NCI-H748 (cell line): ENCODE measurements at regions not wholly inside any gene's neighbourhood (a gene's known extent, or its start where the extent isn't known, plus 50 kb on each side); places are given as distances from the start of the nearest gene placed in this dataset.

Experiments used
- DNase-seq: peaks from one replicate; lab custom pipeline; 2025; ENCODE audit not compliant: unreplicated experiment; lab: John Stamatoyannopoulos, UW

DNA sequence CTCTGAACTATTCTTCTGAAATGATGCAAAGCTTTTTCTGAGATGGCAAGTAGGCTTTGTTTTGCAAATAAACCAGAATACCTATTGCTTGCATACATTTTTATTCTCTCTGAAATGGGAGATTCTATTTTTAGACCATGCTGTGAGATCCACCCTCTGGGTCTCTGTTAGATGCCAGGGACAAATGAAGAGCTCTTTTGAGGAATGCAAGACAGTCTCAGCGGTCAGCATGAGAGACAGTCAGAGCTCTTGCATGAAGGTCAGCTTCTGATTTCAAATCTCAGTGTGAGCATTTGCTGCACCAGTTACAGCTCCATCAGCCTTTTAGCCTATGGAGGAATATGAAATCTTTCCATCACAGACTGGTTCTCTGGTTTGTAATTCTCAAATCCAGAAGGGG lies 429.9 kb upstream of the KLF6 start:
- no peak for DNase-seq

DNA sequence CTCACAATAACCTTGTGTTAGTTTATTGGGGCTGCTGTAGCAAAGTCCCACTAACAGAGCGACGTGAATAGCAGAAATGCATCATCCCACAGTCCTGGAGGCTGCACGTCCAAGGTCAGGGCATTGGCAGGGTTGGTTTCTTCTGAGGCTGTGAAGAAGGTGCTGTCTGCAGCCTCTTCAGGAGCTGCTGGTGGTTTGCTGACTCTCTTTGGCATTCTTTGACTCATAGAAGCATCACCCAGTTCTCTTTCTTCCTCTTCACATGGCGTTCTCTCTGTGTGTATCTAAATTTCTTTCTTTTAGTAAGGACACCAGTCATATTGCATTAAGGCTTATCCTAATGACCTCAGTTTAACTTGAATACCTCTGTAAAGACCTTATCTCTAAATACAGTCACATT lies 428.4 kb upstream of the KLF6 start:
- no peak for DNase-seq

DNA sequence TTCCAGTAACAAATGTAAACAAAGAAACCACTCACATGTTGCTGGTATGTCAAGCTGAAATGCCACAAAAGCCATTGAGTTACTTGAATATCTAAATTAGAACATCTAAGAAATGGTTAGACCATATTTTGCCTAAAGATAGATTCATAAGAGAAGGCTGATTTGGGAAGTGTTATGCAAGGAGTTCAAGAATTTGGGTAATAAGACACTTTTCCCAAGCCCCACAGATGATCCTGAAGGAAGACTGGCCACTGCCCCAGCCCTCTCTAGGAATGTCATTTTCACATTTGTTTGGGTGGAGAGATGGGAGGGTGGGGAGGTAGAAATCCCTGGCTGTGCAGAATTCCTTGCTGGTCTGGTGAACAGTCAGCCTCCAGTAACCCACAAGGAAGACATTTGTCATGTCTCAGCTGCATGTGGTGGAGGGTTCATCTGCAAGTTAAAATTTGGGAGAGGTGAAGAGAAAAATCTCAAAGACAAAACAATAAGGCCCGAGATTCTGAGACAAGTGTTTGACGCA lies 427.2 kb upstream of the KLF6 start:
- no peak for DNase-seq

DNA sequence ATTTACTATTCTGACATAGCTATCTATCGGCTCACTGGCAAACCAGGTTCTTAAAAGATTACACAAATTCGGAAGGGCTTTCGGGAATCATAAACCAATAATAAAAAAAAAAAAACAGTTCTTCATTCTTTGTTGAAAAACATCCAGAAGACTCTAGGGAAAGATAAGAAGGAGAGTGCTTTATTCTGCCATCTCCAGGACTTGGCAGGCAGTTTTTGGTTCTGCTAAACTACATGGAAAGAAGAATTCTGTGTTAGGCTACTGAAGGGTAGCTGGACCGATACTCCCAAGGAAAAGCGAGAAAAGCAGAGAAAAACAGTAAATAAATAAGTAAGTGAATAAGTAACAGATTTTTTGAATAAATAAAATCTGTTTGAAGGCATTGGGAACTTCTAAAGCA lies 423.5 kb upstream of the KLF6 start:
- DNase-seq: no peak

DNA sequence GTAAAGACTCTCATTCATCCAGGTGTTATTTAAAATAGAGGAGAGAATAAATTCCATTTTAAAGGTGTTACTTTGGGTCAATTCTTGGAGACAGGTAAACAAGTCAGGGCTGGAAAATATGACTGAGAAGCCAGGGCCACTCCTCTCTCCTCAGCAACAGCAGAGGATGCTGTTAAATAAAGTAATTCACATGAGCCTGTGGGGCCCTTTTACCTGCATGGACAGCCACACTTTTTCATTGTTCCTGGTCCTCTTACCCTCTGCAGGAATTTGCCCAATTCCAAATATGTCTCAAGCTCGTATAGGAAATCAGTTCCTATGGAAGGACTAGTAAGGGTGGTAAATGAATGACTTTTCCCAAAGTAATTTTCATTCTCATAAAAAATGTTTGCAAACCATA lies 420.1 kb upstream of the KLF6 start:
- no peak for DNase-seq

DNA sequence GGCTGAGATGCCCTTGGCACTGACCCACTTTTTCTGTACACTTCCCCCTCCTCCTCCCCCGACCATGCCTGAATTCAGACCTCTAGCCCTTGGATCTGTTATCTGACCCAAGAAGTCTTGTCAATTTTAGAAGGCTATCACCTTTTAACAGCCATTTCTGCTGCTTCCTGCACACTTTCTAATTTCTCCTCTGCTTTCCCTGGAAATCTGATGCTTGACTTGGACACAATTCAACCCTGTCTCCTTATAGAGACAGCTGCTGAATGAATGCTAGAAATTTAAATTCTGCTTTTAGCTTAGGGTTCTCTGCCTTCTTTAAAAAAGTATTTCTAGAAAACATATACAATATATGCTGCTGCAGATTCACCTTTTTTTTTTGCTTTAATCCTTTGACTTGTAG lies 417.9 kb upstream of the KLF6 start:
- DNase-seq: no peak

DNA sequence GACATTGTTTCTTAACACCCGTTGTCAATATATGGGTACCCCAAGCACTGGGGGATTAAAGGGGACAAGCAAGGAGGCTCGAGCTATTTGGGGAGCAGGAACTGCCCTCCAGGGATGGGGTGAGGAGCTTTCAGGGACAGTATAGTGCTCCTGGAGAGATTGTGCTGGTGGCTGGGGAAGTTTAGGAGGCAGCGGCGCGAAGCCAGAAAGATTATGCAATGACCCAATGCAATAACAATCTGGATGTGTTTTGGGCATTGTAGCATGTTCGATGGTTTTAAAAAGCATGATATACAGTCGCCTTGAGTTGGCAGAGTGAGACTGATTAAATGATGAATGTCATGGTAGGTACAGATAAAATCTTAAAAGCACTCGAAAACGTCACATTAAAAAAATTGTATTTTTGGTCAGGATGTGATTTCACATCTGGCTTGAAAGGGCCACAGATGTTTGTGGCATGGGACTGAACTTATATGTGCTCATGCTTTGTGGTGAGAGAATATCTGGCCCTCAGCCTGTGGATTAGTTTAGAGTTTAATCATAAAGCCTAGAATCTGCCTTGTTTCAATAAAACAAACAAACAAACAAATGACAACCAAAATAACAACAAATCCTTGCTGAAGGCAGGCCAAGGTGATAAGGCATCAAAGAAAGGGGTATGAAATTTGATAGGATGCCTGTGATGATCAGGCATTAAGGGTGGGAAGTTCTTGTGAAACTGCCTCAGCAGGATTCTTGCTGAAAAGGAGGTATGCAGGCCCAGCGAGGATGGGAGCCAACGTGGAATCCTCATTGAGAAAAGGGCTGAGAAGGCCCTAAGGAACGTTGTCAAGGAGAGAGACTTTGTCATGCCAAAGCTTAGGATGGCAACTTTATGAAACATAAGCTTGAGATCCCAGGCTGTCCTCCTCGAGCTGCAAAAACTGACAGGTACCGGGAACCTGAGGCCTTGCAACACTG lies 417.1 kb upstream of the KLF6 start:
- no peak for DNase-seq

DNA sequence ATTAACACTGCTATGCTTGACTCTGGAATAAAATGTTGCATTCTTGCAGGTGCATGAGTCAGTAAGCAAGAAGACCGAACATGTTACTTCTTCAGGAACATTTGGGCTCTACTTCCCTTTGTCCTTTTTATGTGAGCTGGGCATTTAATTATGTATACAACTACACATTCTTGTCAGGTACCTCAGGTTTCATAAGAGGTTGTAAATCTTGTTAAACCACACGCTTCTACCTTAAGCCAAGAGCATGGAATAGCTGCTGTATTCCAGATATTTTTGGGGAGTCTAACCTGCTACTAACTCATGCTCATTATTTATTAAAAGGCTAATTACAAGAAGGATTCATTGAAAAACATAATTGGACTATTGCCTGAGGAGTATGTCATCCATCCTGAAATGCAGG lies 414.2 kb upstream of the KLF6 start:
- DNase-seq: no peak

DNA sequence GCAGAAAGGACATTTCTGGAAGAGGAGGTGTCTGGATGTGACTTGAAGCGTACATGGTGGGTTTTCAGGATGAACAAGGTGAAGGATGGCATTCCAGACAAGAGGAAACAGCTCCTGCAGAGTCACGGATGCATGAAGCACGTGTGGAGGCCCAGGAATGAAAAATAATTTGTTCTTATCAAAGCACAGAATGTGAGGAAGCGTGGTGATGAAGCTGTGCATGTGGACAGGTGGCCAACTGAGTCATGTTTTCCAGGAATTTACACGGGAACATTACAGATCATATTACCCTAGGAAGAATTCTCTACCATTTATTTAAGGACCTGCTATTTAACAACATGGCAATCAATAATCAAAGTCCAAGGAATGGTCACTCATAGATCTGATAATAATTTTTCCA lies 413.2 kb upstream of the KLF6 start:
- DNase-seq: no peak

DNA sequence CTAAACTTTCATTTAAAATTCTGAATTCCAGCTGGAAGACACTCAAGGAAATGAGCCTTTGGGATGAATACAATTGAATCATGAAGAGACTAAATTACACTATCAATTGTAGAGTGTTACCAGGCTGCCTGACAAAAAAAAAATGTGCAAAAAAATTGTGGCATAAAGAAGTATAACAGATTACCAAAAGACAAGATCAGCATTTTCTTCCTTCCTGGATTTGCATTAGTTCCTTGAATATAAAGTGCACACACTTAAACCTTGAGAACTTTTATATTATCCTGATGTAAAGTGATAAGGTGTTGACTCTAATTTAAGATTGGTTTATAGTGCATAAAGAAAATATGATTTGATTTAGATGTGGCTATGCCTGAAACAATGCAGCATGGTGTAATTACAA lies 412.7 kb upstream of the KLF6 start:
- no peak for DNase-seq

DNA sequence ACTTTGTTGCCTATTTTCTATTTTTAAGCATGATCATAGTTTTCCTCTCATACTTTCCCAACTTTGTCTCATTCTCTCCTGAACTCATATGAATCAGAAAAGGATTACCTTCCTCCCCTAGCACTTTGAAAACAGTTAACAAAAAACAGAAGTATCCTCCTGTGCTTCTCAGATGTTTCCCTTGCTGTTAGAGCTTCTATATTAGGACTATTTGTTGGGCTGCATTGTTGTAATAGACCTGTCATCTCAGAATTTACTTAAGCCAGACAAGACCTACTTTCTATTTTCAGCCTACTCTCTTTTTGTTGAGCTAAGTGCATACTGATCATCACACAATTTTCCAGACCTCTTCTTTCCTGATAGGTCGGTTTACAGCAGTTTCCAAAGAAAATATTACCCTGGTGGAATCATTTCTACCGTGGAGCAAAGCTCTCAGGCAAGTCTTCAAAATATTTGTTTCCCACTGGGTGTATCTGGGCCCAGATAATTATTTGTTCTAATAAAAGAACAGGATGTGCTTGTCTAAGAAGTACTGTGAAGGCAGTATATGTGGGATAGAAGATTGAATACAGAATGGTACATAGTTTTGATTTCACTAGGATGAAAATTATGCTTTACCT lies 411.9 kb upstream of the KLF6 start:
- DNase-seq: no peak

DNA sequence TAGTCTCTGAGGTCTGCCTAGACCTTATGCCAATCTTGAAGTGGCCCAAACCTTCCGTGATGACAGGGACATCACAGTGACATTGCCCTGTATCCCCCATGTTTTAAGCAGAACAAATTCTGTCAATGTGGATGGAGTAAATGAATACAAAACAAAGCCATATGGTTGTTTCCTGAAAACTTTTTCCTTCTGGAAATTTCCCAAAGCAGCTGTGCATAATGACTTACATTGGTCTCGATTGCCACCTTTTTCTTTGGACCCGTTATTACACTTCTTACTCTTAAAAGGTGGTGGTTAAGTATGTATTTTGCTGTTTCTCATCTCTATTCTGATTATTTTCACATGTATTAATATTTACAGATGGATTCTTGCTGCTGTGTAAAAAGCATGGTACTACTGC lies 411.2 kb upstream of the KLF6 start:
- DNase-seq: no peak

DNA sequence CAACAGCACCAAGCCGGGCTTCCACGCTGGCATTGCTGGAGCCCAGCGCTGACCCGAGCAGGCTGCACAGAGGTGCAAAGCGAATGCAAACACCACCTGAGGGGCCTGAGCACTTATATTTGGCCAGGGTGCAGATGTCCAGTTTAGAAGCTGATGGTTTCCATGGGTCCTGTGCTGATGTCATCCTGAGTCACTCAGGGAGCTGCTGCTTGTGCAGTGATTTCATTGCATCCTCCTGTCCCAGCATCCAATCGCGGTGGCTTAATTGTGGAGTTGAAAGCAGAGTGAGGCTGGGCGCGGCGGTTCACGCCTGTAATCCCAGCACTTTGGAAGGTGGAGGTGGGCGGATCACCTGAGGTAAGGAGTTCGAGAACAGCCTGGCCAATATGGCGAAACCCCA lies 410.2 kb upstream of the KLF6 start:
- no peak for DNase-seq

DNA sequence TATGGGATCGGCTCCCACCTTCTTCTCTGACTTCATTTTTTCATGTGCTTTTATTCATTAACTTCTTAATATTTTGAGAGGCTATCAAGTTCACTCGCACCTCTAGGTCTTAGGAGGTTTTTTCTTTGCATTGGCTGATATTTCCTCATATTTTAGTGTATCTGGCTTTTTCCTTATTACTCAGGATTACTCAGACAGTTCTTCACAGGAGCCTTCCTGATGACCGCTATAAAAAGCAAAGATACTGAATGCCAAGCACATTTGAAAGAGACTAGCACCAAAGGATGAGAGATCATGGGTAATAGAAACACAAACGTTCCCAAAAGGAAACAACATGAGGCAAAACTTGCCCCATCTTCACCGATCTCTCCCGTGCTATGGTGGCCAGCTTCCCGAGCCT lies 409.2 kb upstream of the KLF6 start:
- DNase-seq: no peak

DNA sequence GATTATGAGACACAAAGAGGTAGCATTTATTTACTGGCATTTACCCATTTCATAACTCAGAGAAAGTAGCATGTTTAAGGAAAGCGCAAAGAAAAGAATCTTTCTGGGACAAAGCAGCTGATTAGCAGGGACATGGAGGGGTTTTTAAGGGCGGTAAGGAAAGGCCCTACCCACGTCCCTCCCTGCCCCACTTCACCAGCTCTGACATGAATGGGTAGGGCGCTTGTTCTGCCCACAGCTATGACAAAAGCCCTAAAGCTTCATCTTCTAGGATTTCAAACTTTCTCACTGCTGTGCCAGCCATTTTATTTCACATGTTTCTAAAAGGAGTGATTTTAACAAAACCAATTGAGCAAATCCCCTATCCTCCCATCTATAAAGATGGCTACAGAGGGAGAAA lies 406.9 kb upstream of the KLF6 start:
- no peak for DNase-seq

DNA sequence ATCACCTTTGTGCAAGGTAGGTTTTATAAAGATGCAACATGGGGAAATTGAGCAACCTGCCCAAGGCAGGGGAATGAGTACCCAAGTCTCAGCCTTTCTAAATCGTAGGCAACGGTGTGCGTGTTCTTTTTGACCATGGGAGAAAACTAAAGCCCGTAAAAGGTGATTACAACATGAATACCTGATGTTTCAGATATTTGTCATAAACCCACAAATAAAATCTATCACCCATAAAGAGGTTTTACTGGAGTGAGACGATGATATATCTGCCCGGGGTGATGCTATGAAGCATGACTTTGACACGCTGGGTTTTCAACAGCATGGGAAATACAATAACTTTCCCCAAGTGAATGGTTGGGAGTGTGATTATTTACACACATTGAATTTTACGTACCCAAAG lies 406.3 kb upstream of the KLF6 start:
- no peak for DNase-seq

DNA sequence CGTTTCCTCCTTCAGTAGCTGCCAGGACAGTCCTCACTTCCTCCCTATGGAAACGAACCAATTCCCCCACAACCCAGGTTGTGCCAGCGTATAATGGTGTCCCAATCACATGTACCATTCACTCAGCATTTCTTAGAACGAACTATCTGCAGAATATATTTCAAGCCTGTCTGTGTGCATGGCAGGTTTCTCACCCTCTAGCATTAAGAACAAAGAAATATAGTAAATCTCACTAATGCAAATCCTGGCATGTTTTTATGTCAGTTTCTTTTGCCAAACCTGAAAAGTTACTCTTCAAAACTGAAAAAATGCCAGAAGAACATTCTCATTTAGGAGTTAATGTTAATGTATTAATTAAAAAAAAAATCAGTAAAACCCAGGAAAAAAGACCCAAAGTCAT lies 405.9 kb upstream of the KLF6 start:
- no peak for DNase-seq

DNA sequence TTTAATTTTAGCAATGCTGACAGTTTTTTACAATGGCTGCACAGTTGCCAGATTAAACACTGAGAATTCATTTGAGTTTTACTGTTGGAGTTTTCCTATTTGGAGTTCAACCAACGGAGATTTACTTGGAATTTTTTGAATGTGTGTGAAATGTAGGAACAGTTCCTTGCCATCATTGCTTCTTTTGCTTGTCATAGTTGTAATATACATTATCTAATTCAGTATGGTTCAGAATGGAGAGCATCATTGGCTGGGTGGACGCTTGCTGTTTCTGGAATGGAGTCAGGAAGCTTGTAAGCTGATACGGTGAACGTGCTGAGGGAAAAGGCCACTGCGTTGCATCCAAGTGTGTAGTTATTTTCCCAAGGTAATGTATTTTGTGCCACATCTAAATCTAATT lies 404.3 kb upstream of the KLF6 start:
- DNase-seq: no peak

DNA sequence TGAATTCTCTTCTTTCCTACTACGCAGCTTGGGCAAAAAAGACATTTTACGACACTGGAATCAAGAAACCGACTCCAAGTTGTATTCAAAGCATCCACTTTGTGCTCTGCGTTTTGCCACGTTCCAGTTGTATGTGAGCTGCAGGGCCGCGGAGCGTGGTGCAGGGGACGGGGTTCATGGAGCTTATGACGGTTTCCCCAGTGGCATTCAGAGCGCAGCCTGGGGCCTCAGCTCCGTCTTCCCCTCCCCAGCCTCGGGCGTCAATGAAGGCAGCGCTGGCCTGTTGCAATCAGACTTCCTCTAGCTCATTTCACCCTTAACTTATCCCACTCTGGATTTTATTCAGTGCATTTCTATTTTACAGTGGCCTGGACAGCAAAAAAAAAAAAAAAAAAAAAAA lies 403.4 kb upstream of the KLF6 start:
- no peak for DNase-seq

DNA sequence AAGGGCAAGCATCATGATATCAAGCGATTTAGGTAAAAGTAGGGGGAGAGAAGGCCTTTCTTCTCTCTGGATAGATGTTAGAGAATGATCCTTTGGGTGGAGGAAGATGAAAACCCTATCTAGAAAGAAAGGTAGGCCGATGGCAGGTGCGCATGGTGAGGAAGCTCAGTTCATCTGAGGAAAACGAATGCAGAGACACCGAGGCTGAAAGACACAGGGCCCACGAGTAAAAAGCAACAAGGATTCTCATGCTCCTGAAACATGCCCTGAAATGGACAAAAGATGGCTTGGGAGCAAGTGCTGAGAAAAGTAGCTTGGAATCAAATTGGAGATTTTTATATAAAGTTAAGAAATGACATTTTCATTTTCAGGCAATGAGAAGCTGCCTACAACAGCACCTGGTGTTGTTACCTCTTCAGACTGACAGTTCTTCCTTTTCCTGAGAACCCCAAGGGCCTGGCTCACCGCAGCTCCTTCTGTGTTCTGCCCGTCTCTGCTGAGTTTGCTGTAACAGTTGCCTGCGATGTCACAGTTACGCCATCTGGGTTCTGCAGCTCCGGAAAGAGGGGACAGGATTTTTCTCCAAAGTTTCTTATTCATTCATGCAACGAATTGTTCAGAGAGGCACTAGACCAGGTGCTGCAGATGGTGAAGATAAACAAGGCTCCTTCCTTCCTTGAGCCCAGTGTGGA lies 402.0 kb upstream of the KLF6 start:
- DNase-seq: no peak

DNA sequence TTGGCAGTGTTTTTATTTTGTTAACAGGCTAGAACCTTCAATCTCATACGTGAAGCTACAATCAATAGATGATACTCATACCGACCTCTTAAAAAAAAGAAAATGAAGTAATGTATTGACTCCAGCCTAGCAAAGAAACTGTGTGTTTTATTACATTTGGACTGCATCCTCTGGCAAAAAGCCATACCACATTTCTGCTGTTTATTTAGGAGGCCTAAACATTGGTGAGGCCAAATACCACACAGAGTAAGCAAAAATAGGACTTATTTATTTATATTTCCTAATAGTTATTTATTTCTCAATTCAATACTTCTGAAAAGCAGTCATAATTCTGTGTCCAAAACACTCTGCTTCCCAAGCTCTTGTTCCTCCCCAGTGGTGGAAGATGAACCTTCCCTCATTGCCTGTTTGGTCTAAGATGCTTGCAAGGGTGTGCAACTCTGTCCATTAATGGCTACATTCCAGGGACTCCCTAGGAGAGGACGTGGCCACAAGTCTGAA lies 398.8 kb upstream of the KLF6 start:
- DNase-seq: no peak

DNA sequence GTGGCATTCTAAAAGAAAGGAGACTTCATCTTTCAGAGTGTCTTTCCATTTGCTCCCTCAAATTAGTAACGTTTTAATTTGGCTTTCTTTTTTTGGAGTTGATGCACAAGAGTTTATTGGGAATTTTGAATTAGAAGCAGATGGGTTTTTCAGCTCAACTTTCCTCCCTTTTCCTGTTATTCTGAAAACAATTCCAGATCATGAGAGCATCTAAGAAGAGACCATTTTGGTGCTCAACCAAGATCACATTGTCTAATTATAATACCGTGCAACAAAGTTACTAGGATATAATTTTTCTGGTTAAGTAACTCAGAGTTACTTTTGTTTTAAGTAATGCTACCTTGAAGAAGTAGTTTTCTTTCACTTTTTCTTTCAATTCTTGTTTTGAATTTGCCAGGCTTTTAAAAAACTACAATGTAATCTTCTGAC lies 396.6 kb upstream of the KLF6 start:
- no peak for DNase-seq
